HG02678 (cell line): ENCODE measurements at regions not wholly inside any gene's neighbourhood (a gene's known extent, or its start where the extent isn't known, plus 50 kb on each side); places are given as distances from the start of the nearest gene placed in this dataset.
"Not testable (repeated sequence)": the region's sequence is repeated elsewhere in the genome, so short reads cannot be mapped to it uniquely, and the experiment has no call there.

Source experiments
- ATAC-seq: cut with Tn5 transposase; IDR thresholded peaks from one replicate; pipeline ENCODE4 v1.9.1; 2021; ENCODE audit warnings: mild to moderate bottlenecking, moderate library complexity; ENCODE audit not compliant: unreplicated experiment

GRCh38 chr6:97779039-97779766, 496.2 kb upstream of the MMS22L start:
- not testable (repeated sequence) for ATAC-seq

- ATAC-seq, result no peak
Measured at GRCh38 chr6:97790926-97791590, 508.0 kb upstream of the MMS22L start.

GRCh38 chr6:97805596-97805995, 522.6 kb upstream of the MMS22L start:
- no peak for ATAC-seq

- ATAC-seq, result no peak
Measured at GRCh38 chr6:97812940-97813339, 529.9 kb upstream of the MMS22L start.

- no peak for ATAC-seq
Measured at GRCh38 chr6:97813889-97814567, 531.0 kb upstream of the MMS22L start.

- ATAC-seq, result no peak
Measured at GRCh38 chr6:97815301-97815812, 532.3 kb upstream of the MMS22L start.

- no peak for ATAC-seq
Measured at GRCh38 chr6:97816526-97816925, 533.5 kb upstream of the MMS22L start.

- ATAC-seq, result no peak
Measured at GRCh38 chr6:97819710-97820109, 536.7 kb upstream of the MMS22L start.

- ATAC-seq, result no peak
Measured at GRCh38 chr6:97820400-97820799, 537.4 kb upstream of the MMS22L start.

- no peak for ATAC-seq
Measured at GRCh38 chr6:97822632-97823031, 539.6 kb upstream of the MMS22L start.

- no peak for ATAC-seq
Measured at GRCh38 chr6:97841763-97842162, 558.7 kb upstream of the MMS22L start.

GRCh38 chr6:97842521-97842920, 559.5 kb upstream of the MMS22L start:
- no peak for ATAC-seq

- ATAC-seq, result no peak
Measured at GRCh38 chr6:97849390-97849789, 566.4 kb upstream of the MMS22L start.

- ATAC-seq, result no peak
Measured at GRCh38 chr6:97850458-97851212, 567.6 kb upstream of the MMS22L start.

GRCh38 chr6:97863697-97864096, 580.7 kb upstream of the MMS22L start:
- no peak for ATAC-seq

- ATAC-seq, result no peak
Measured at GRCh38 chr6:97864366-97864765, 581.4 kb upstream of the MMS22L start.

GRCh38 chr6:97864826-97865225, 581.8 kb upstream of the MMS22L start:
- no peak for ATAC-seq

- no peak for ATAC-seq
Measured at GRCh38 chr6:97865612-97866011, 582.6 kb upstream of the MMS22L start.

GRCh38 chr6:97866616-97867015, 583.6 kb upstream of the MMS22L start:
- no peak for ATAC-seq

GRCh38 chr6:97867177-97867576, 584.2 kb upstream of the MMS22L start:
- ATAC-seq, result no peak

- ATAC-seq, result no peak
Measured at GRCh38 chr6:97870273-97870672, 587.3 kb upstream of the MMS22L start.
